GM13977 (cell line): ENCODE measurements at regions not wholly inside any gene's neighbourhood (a gene's known extent, or its start where the extent isn't known, plus 50 kb on each side); places are given as distances from the start of the nearest gene placed in this dataset.

Experiments
- DNase-seq: peaks from one replicate; pipeline ENCODE4 v3.0.0; 2012; ENCODE audit warnings: low spot score
- in situ Hi-C: fragments of 300-500 bp; cut with MboI; formaldehyde crosslinking; loops from one replicate; pipeline ENCODE4 v1.12.0; 2022; ENCODE audit warnings: low sequenced_read_pairs, low pct_unique_long_range_greater_than_20kb, mixed read lengths, inconsistent platforms; ENCODE audit not compliant: unreplicated experiment
- TF ChIP-seq, protein P1 (sequence below): IDR thresholded peaks from 2 replicates; pipeline ENCODE4 v1.5.1; 2012; ENCODE audit warnings: mild to moderate bottlenecking, control low read depth; ENCODE audit not compliant: insufficient read depth; ENCODE audit errors: extremely low read depth, missing control alignments

DNA sequence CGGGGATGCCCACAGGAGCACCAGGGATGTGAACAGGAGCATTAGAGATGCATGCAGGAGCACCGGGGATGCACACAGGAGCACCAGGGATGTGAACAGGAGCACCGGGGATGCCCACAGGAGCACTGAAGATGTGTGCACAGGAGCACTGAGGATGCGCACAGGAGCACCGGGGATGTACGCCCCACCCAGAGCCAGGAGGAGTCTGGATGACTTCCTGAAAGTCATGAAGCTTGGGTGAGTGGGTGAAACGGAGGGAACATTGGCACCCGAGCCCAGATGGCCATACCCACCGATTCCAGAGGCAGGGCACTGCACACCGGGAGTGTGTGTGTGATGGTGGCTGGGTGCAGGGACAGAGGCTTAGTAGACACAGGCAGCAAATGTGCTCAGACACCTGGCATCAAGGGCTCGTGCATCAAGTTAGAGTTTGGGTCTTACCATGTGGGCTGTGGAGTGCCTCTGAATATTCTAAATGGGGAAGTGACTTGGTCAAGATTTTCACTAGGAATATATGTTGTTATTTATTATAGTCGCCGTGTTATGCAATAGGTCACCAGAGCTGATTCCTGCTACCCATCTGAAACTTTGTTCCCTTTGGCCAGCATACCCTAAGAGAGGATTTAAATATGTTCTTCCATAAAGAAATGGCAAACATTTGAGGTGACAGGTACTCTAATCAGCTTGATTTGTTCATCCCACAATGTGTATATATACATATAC, 365.8 kb upstream of the MYT1L start:
- TF ChIP-seq, protein P1, sequence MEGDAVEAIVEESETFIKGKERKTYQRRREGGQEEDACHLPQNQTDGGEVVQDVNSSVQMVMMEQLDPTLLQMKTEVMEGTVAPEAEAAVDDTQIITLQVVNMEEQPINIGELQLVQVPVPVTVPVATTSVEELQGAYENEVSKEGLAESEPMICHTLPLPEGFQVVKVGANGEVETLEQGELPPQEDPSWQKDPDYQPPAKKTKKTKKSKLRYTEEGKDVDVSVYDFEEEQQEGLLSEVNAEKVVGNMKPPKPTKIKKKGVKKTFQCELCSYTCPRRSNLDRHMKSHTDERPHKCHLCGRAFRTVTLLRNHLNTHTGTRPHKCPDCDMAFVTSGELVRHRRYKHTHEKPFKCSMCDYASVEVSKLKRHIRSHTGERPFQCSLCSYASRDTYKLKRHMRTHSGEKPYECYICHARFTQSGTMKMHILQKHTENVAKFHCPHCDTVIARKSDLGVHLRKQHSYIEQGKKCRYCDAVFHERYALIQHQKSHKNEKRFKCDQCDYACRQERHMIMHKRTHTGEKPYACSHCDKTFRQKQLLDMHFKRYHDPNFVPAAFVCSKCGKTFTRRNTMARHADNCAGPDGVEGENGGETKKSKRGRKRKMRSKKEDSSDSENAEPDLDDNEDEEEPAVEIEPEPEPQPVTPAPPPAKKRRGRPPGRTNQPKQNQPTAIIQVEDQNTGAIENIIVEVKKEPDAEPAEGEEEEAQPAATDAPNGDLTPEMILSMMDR: no peak
- in situ Hi-C loops: no loop called here
- DNase-seq: no peak

DNA sequence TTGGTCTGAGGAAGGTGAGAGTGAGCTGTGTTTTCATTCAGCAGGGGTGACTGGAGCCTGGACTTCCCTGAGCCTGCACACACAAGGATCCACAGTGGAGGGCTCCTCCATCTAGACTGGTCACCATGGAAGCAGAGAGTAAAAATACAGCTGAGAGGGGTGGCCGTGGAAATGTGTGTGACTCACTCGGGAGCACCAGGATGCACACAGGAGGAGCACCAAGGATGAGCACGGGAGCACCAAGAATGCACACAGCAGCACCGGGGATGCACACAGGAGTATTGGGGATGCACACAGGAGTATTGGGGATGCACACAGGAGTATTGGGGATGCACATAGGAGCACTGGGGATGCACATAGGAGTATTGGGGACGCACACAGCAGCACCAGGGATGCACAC, 365.2 kb upstream of the MYT1L start:
- TF ChIP-seq, protein P1: no peak
- DNase-seq: no peak
- in situ Hi-C loops: no loop called here

DNA sequence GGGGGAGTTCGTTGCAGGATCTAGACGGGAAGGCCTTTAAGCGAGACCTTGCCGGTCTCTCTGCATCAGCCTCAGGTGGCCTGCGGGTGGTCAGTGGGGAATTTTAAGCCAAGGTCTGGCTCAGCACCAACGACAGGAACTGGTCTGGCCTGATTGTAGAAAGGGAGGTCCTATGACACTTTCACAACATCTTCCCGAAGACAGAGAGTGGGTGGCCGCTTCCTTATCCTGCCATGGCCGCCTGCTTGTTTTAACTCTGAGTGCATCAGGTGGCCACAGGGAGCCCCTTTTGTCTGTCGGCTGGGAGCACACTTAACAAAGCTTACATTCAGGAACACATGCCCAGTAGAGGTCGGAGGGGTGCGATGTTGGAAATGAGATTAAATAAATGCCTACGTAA, 363.7 kb upstream of the MYT1L start:
- DNase-seq: no peak
- in situ Hi-C loops: no loop called here
- TF ChIP-seq, protein P1: no peak

DNA sequence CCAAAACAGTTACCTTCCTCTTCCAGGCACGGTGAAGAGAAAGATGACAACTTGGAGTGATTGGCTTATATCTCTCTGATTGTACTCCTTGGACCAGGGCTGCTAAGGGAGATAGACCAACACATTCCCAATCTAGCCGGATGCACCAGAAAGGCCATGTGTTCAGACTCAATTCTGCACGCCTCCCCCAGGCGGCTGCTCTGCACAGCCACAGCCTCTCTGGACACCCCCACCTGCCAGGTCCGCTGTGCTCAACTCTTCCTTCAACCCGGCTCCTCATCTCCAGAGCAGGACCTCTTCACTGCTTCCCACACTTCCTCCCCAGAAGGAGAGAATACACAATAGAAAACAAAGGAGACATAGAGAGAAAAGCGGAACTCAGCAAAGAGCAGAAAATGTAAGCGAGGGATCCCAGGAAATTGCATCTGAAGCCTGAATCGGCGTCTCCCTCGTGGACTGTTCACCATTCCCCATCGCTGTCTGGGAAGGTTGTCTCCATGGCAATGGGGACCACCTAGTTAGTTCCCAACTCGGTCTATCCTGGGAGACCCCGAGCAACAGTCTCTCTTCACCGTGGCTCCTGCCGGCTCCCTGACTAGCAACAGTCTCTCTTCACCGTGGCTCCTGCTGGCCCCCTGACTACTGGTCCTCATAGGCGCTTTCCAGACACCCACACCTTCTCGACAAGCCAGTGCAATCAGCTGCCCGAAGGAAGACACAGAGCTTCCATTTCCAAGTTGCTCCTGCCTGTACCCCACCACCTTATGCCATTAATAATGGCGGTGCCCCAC, 361.7 kb upstream of the MYT1L start:
- TF ChIP-seq, protein P1: no peak
- in situ Hi-C loops: no loop called here
- DNase-seq: no peak

DNA sequence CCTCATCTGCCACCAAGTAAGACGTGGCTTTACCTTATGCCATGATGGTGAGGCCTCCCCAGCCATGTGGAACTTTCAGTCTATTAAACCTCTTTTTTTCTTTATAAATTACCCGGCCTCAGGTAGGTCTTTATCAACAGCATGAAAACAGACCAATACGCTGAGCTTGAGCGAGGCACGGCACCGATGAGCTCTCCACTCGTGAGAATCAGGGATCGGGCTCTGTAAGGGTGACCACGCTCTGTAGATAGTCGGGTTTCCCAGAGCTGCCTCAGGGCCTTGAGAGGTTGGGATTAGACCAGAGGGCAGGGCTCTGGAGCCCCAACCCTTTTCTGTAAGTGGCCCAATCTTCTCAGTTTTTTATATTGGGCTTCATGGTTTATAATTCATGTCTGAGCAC, 360.3 kb upstream of the MYT1L start:
- TF ChIP-seq, protein P1: no peak
- in situ Hi-C loops: no loop called here
- no peak for DNase-seq

DNA sequence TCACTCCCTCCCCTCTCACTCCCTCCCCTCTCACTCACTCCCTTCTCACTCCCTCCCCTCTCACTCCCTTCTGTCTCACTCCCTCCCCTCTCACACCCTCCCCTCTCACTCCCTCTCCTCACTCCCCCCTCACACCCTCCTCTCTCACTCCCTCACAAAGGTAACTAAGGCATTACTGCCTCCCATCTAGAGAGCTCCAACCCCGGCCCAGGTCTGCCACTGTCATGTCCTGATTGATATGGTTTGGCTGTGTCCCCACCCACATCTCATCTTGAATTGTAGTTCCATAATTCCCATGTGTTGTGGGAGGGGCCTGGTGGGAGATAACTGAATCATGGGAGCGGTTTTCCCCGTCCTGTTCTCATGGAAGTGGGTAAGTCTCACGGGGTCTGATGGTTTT, 359.9 kb upstream of the MYT1L start:
- no peak for DNase-seq
- in situ Hi-C loops: no loop called here
- TF ChIP-seq, protein P1: no peak
